ENCODE measurements at regions not wholly inside any gene's neighbourhood (a gene's known extent, or its start where the extent isn't known, plus 50 kb on each side); places are given as distances from the start of the nearest gene placed in this dataset.
"Not testable (repeated sequence)": the region's sequence is repeated elsewhere in the genome, so short reads cannot be mapped to it uniquely, and the experiment has no call there.

DNA sequence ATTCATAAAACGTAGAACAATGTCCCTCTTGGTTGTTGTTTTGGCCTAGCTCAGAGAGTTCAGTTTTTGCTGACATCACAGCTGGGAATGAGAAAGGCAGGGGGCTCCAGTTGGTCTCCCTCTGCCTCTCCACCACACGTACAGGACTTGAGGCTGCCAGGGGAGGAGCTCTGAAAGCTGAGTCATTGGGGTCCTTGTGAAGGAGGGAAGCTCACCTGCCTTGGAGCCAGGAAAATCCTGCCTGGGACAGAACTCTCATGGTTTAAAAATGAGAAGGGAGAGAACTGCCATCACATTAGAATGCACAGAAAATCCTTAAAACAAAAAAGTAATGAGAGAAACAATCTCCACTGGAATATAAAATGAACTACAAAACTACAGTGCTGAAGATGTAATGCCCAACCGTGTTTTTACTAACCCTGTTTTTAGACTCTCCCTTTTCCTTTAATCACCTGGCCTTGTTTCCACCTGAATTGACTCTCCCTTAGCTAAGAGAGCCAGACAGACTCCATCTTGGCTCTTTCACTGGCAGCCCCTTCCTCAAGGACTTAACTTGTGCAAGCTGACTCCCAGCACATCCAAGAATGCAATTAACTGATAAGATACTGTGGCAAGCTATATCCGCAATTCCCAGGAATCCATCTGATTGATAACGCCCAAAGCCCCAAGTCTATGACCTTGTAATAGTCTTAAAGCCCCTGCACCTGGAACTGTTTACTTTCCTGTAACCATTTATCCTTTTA, 58.6 kb upstream of the TARP start:
- H3K4me3 ChIP-seq (ENCODE audit: control insufficient read depth in 1 of 7, extremely low read depth in 1 of 7, insufficient read depth in 4 of 7, low read depth in 2 of 7, low read length in 6 of 7); H3K36me3 ChIP-seq (ENCODE audit: control insufficient read depth in 4 of 4, insufficient read depth in 4 of 4, low read length in 3 of 4); H3K9me3 ChIP-seq (ENCODE audit: control extremely low read depth in 1 of 5, control insufficient read depth in 4 of 5, insufficient read depth in 2 of 5, low read depth in 1 of 5, low read length in 4 of 5); H3K27me3 ChIP-seq (replicated peaks in 2 of 5; ENCODE audit: control insufficient read depth in 4 of 5, insufficient read depth in 5 of 5, low read length in 4 of 5); POLR2A ChIA-PET; H3K27ac ChIP-seq (ENCODE audit: insufficient read depth in 1 of 2, low read depth in 1 of 2, low read length in 2 of 2, poor library complexity in 1 of 2, severe bottlenecking in 2 of 2): not testable (repeated sequence)
- WGBS (ENCODE audit: insufficient coverage): 71% methylated on average over 4 of the region's 5 CpGs
- H3K4me1 ChIP-seq (ENCODE audit: control extremely low read depth in 1 of 4, control insufficient read depth in 4 of 4, insufficient read depth in 4 of 4, low read length in 3 of 4): peaks cover 34 to 63% (median 54%) of the 10 kb centered on the region in 4 experiments
- peak in 1 of 3 donors; percentile 73 for DNase-seq
- CTCF ChIA-PET: interaction anchor here (0.6 to 6.7 kb wide), 11 partner anchors 9 to 1694 kb away, joined by 3 to 52 read pairs (median 6); no protein-coding TSS in a partner anchor

DNA sequence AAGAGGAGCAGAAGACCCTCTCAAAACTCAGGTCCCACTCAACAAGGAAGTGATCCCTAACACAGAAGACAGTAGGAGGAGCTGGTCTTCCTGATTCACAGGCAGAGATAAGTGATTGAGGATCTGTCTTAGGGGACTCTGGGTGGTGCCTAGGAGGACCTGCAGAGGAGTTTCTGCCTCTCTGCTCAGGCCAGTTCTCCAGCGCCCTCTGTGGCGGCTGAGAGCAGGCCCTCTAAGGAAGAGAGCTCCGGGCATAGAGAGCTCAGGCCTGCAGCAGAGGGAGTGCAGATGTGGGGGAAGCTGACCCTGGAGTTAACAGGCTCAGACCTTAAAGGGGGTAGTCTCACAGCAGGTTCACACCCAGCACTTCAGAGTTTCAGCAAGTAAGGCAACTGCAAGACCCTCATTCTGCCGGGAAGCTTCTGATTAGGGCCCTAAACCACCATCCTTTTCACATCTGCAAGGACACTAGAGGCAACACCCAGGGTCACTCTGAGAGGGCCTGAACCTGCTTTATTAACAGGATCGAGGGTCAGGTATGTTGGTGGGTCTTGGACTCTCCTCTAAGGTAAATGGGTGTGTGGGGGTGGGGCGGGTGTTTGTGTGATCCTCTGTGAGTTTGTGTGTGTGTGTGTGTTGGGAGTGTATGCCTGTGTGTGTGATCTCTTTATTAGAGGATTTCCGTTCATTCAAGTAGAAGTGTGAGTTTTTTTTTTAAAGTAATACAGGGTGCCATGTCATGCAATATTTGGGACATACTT, 57.6 kb upstream of the TARP start:
- POLR2A ChIA-PET: no interaction called here
- H3K9me3 ChIP-seq (ENCODE audit: control extremely low read depth in 1 of 5, control insufficient read depth in 4 of 5, insufficient read depth in 2 of 5, low read depth in 1 of 5, low read length in 4 of 5): no peaks in the 10 kb centered on the region
- H3K27me3 ChIP-seq (replicated peaks in 2 of 5; ENCODE audit: control insufficient read depth in 4 of 5, insufficient read depth in 5 of 5, low read length in 4 of 5): no peaks in the 10 kb centered on the region
- peaks cover 30 to 60% (median 51%) of the 10 kb centered on the region in 4 experiments for H3K4me1 ChIP-seq (ENCODE audit: control extremely low read depth in 1 of 4, control insufficient read depth in 4 of 4, insufficient read depth in 4 of 4, low read length in 3 of 4)
- H3K27ac ChIP-seq (ENCODE audit: insufficient read depth in 1 of 2, low read depth in 1 of 2, low read length in 2 of 2, poor library complexity in 1 of 2, severe bottlenecking in 2 of 2): no peak overlapping the region
- 89% methylated on average over 5 of the region's 7 CpGs for WGBS (ENCODE audit: insufficient coverage)
- no peaks in the 10 kb centered on the region for H3K36me3 ChIP-seq (ENCODE audit: control insufficient read depth in 4 of 4, insufficient read depth in 4 of 4, low read length in 3 of 4)
- peak in 1 of 3 donors; percentile 50 for DNase-seq
- CTCF ChIA-PET: interaction anchor here (0.9 to 6.7 kb wide), 15 partner anchors 10 to 412 kb away, joined by 3 to 52 read pairs (median 5); no protein-coding TSS in a partner anchor
- H3K4me3 ChIP-seq (ENCODE audit: control insufficient read depth in 1 of 7, extremely low read depth in 1 of 7, insufficient read depth in 4 of 7, low read depth in 2 of 7, low read length in 6 of 7): no peak overlapping the region

DNA sequence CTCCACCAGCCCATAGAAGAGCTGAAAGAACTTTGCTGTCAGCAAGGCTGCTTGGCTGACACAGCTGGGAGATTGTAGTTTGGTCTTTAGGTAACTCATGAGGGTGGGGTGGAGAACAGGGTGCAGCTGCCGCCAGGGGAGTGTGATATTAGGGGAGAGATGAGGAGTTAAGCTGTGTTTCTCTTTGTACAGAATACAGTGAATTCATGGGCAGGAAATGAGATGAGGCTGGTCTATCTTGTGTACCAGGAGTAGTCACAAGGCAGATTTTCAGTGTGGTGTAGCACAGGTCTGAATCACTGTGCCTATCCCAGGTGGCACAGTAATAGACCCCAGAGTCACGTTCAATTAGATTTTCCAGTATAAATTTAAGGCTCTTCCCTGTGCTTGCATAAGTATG, 56.6 kb upstream of the TARP start:
- WGBS (ENCODE audit: insufficient coverage): 100% methylated on average over 1 of the region's 2 CpGs
- CTCF ChIA-PET: interaction anchor here (1.2 to 6.7 kb wide), 10 partner anchors 10 to 113 kb away, joined by 3 to 52 read pairs (median 8); no protein-coding TSS in a partner anchor

DNA sequence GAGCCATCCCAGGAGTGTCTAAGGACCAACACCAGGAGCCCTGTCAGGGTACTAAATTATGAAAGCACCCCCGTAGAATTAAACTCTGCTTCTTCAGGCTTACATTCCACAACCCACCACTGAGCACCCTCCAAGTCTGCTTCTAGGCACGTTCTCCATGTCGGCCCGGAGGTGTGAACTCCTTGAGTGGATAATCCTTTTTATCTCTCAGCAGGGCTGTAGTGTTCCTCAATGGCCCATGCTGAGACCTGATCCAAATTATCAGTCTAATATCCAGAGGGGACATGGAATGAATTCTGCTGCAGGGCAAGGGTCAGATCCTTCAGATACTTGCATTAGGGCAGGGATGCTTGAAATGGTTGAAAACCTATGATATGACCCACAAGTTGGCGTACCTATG, 55.9 kb upstream of the TARP start:
- no peaks in the 10 kb centered on the region for H3K27me3 ChIP-seq (replicated peaks in 2 of 5; ENCODE audit: control insufficient read depth in 4 of 5, insufficient read depth in 5 of 5, low read length in 4 of 5)
- ChIA-PET POLR2A (no interaction called here), CTCF (interaction anchor here (1.2 to 6.7 kb wide), 9 partner anchors 8 to 113 kb away, joined by 3 to 52 read pairs (median 16); no protein-coding TSS in a partner anchor)
- no peak for DNase-seq
- no peak overlapping the region for H3K27ac ChIP-seq (ENCODE audit: insufficient read depth in 1 of 2, low read depth in 1 of 2, low read length in 2 of 2, poor library complexity in 1 of 2, severe bottlenecking in 2 of 2)
- no peak overlapping the region for H3K4me3 ChIP-seq (ENCODE audit: control insufficient read depth in 1 of 7, extremely low read depth in 1 of 7, insufficient read depth in 4 of 7, low read depth in 2 of 7, low read length in 6 of 7)
- 75% methylated on average over 4 of the region's 5 CpGs for WGBS (ENCODE audit: insufficient coverage)
- peaks cover 27 to 43% (median 36%) of the 10 kb centered on the region in 4 experiments for H3K4me1 ChIP-seq (ENCODE audit: control extremely low read depth in 1 of 4, control insufficient read depth in 4 of 4, insufficient read depth in 4 of 4, low read length in 3 of 4)
- H3K9me3 ChIP-seq (ENCODE audit: control extremely low read depth in 1 of 5, control insufficient read depth in 4 of 5, insufficient read depth in 2 of 5, low read depth in 1 of 5, low read length in 4 of 5): peaks cover 0 to 6% (median 0%) of the 10 kb centered on the region in 5 experiments
- H3K36me3 ChIP-seq (ENCODE audit: control insufficient read depth in 4 of 4, insufficient read depth in 4 of 4, low read length in 3 of 4): no peaks in the 10 kb centered on the region

More for the DNA sequence above, 56.6 kb upstream of the TARP start:
- DNase-seq: no peak
- Histone ChIP-seq H3K9me3 (ENCODE audit: control extremely low read depth in 1 of 5, control insufficient read depth in 4 of 5, insufficient read depth in 2 of 5, low read depth in 1 of 5, low read length in 4 of 5) (peaks cover 0 to 6% (median 0%) of the 10 kb centered on the region in 5 experiments), H3K36me3 (ENCODE audit: control insufficient read depth in 4 of 4, insufficient read depth in 4 of 4, low read length in 3 of 4) (no peaks in the 10 kb centered on the region), H3K4me1 (ENCODE audit: control extremely low read depth in 1 of 4, control insufficient read depth in 4 of 4, insufficient read depth in 4 of 4, low read length in 3 of 4) (peaks cover 27 to 50% (median 42%) of the 10 kb centered on the region in 4 experiments), H3K27me3 (replicated peaks in 2 of 5; ENCODE audit: control insufficient read depth in 4 of 5, insufficient read depth in 5 of 5, low read length in 4 of 5) (no peaks in the 10 kb centered on the region), H3K27ac (ENCODE audit: insufficient read depth in 1 of 2, low read depth in 1 of 2, low read length in 2 of 2, poor library complexity in 1 of 2, severe bottlenecking in 2 of 2) (no peak overlapping the region), H3K4me3 (ENCODE audit: control insufficient read depth in 1 of 7, extremely low read depth in 1 of 7, insufficient read depth in 4 of 7, low read depth in 2 of 7, low read length in 6 of 7) (no peak overlapping the region)
- POLR2A ChIA-PET: no interaction called here

DNA sequence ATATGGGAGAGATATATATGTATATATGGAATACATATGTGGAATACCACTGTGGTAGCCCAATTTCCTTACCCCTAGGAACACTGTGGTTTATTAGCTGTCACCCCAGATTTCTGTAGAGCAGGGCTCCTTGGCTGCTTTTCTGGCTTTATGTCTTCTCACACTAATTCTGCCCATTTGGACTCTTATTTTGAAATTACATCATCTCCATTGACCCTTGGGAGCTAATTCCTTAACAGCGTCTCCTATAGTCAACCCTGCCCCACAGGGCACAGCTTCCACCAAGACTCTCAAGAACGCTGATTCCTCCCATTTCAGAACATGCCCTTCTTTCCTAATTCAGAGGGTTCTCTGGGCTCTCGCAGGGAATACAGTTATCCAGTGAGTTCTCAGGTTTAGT, 55.4 kb upstream of the TARP start:
- 93% methylated on average over 3 of the region's 3 CpGs for WGBS (ENCODE audit: insufficient coverage)
- H3K4me1 ChIP-seq (ENCODE audit: control extremely low read depth in 1 of 4, control insufficient read depth in 4 of 4, insufficient read depth in 4 of 4, low read length in 3 of 4): peaks cover 25 to 43% (median 34%) of the 10 kb centered on the region in 4 experiments
- ChIA-PET CTCF (interaction anchor here (0.6 to 6.7 kb wide), 8 partner anchors 9 to 201 kb away, joined by 3 to 52 read pairs (median 12); no protein-coding TSS in a partner anchor), POLR2A (no interaction called here)
- H3K27ac ChIP-seq (ENCODE audit: insufficient read depth in 1 of 2, low read depth in 1 of 2, low read length in 2 of 2, poor library complexity in 1 of 2, severe bottlenecking in 2 of 2): no peak overlapping the region
- H3K4me3 ChIP-seq (ENCODE audit: control insufficient read depth in 1 of 7, extremely low read depth in 1 of 7, insufficient read depth in 4 of 7, low read depth in 2 of 7, low read length in 6 of 7): no peak overlapping the region
- no peaks in the 10 kb centered on the region for H3K27me3 ChIP-seq (replicated peaks in 2 of 5; ENCODE audit: control insufficient read depth in 4 of 5, insufficient read depth in 5 of 5, low read length in 4 of 5)
- DNase-seq: no peak
- peaks cover 0 to 6% (median 0%) of the 10 kb centered on the region in 5 experiments for H3K9me3 ChIP-seq (ENCODE audit: control extremely low read depth in 1 of 5, control insufficient read depth in 4 of 5, insufficient read depth in 2 of 5, low read depth in 1 of 5, low read length in 4 of 5)
- no peaks in the 10 kb centered on the region for H3K36me3 ChIP-seq (ENCODE audit: control insufficient read depth in 4 of 4, insufficient read depth in 4 of 4, low read length in 3 of 4)

DNA sequence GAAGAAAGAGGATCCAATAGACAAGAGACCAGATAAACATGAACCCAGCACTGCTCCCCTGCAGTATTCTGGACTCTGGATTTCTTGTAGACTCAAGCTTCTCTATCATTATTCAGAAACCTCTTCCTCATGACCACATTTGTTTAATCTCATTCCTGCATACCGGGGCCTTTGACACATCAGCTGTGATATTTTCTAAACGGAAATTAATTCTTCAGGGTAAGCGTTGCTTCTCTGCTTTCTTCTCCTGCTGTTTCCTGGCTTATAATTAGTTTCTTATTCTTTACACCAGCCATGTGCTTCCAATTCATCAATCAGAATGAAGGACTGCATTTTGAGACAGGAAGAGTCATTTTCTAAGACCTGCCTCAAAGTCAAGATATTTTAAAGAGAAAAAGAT, 54.2 kb upstream of the TARP start:
- Histone ChIP-seq H3K27me3 (replicated peaks in 2 of 5; ENCODE audit: control insufficient read depth in 4 of 5, insufficient read depth in 5 of 5, low read length in 4 of 5) (no peaks in the 10 kb centered on the region), H3K27ac (ENCODE audit: insufficient read depth in 1 of 2, low read depth in 1 of 2, low read length in 2 of 2, poor library complexity in 1 of 2, severe bottlenecking in 2 of 2) (peak overlapping the region; percentile 12 to 36), H3K36me3 (ENCODE audit: control insufficient read depth in 4 of 4, insufficient read depth in 4 of 4, low read length in 3 of 4) (no peaks in the 10 kb centered on the region), H3K9me3 (ENCODE audit: control extremely low read depth in 1 of 5, control insufficient read depth in 4 of 5, insufficient read depth in 2 of 5, low read depth in 1 of 5, low read length in 4 of 5) (peaks cover 0 to 6% (median 0%) of the 10 kb centered on the region in 5 experiments), H3K4me3 (ENCODE audit: control insufficient read depth in 1 of 7, extremely low read depth in 1 of 7, insufficient read depth in 4 of 7, low read depth in 2 of 7, low read length in 6 of 7) (no peak overlapping the region), H3K4me1 (ENCODE audit: control extremely low read depth in 1 of 4, control insufficient read depth in 4 of 4, insufficient read depth in 4 of 4, low read length in 3 of 4) (peaks cover 20 to 43% (median 32%) of the 10 kb centered on the region in 4 experiments)
- ChIA-PET POLR2A (interaction anchor here (0.6 kb wide), 1 partner anchor 12 kb away, joined by 4 read pairs; no protein-coding TSS in a partner anchor), CTCF (interaction anchor here (0.8 to 6.7 kb wide), 10 partner anchors 8 to 111 kb away, joined by 3 to 52 read pairs (median 8); no protein-coding TSS in a partner anchor)
- 0% methylated on average over 3 of the region's 3 CpGs for WGBS (ENCODE audit: insufficient coverage)
- peak; percentile 51 to 94 (median 83) for DNase-seq

Measured in common myeloid progenitor, CD34-positive (primary cell).